ENCODE measurements at regions not wholly inside any gene's neighbourhood (a gene's known extent, or its start where the extent isn't known, plus 50 kb on each side); places are given as distances from the start of the nearest gene placed in this dataset.

DNA sequence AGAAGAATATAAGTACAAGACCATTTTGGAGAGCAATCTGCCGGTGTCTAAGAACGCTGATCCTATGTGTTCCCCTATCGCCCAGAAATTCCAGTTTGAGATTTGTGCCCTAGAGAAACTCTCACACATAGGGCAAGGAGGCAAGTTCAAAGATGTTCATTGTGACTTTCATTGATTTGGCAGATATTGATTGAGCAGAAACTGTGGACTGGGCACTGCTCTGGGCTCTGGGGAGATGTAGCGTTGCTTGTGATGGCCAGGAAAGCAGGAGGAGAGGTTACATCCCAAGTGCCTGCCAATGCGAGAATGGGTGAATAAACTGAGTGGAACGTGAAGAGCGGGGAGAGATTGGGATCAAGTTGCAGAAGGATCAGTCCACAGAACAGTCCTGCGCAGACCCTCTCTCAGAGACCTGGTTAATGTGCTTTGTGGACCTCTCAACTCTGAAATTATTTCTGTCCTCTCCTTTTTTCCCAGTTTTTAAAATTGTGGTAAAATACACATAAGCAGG, 123.9 kb upstream of the PEG3 start:
- 84% methylated on average over 8 of the region's 8 CpGs for WGBS, 2 donors
- Histone ChIP-seq H3K27ac (no peak overlapping the region), H3K27me3 (peaks cover 0 to 14% (median 0%) of the 10 kb centered on the region in 3 donors), H3K9me3 (peaks cover 0 to 4% (median 0%) of the 10 kb centered on the region in 4 donors), H3K4me1 (peaks cover 0 to 12% (median 10%) of the 10 kb centered on the region in 4 donors), H3K4me3 (no peak overlapping the region), H3K36me3 (no peaks in the 10 kb centered on the region)
- no peak for DNase-seq
- intact Hi-C loops (cut with DNase I) = no loop called here
- TF ChIP-seq, protein P1, sequence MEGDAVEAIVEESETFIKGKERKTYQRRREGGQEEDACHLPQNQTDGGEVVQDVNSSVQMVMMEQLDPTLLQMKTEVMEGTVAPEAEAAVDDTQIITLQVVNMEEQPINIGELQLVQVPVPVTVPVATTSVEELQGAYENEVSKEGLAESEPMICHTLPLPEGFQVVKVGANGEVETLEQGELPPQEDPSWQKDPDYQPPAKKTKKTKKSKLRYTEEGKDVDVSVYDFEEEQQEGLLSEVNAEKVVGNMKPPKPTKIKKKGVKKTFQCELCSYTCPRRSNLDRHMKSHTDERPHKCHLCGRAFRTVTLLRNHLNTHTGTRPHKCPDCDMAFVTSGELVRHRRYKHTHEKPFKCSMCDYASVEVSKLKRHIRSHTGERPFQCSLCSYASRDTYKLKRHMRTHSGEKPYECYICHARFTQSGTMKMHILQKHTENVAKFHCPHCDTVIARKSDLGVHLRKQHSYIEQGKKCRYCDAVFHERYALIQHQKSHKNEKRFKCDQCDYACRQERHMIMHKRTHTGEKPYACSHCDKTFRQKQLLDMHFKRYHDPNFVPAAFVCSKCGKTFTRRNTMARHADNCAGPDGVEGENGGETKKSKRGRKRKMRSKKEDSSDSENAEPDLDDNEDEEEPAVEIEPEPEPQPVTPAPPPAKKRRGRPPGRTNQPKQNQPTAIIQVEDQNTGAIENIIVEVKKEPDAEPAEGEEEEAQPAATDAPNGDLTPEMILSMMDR (IDR thresholded peaks at IDR 0.05) = no peak
- TF ChIP-seq POLR2AphosphoS5 (IDR thresholded peaks at IDR 0.05) (no peak), EP300 (IDR thresholded peaks at IDR 0.05) (no peak), POLR2A (IDR thresholded peaks at IDR 0.05) (no peak)

DNA sequence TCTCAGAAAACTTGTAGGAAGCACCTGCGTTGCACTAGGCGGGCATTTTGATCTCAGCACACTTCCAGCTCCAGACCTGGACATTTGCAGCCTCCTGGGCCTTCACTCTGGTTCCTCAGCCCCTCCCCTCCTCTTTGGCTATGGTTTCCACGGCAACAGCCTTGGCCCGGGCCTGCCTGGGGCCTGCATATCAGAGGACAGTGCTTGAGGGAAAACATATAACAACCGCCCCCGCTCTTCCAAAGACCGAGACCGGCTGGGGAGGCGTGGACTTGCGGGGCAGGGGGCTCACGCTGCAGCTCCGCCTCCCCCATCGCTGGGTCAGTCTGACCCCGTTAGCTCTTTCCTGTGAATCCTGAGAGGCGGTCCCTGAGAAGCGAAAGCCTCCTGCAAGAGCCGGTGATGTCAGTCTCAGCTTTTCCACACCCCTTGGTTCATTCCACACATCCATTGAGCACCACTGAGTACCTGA, 125.7 kb upstream of the PEG3 start:
- no peak overlapping the region for H3K4me3 ChIP-seq
- intact Hi-C loops (cut with DNase I) = loop anchor here (5.0 kb wide), 1 partner anchor 109 kb away; no protein-coding TSS in a partner anchor
- TF ChIP-seq EP300 (IDR thresholded peaks at IDR 0.05) (no peak), POLR2A (IDR thresholded peaks at IDR 0.05) (no peak), POLR2AphosphoS5 (IDR thresholded peaks at IDR 0.05) (no peak)
- TF ChIP-seq, protein P1 (IDR thresholded peaks at IDR 0.05) = no peak
- peaks cover 0 to 23% (median 20%) of the 10 kb centered on the region in 4 donors for H3K4me1 ChIP-seq
- peaks cover 0 to 4% (median 0%) of the 10 kb centered on the region in 4 donors for H3K9me3 ChIP-seq
- H3K27ac ChIP-seq = no peak overlapping the region
- no peak for DNase-seq
- peaks cover 0 to 14% (median 0%) of the 10 kb centered on the region in 3 donors for H3K27me3 ChIP-seq
- H3K36me3 ChIP-seq = no peaks in the 10 kb centered on the region
- 26 to 45% methylated on average over 17 of the region's 17 CpGs for WGBS, 2 donors

DNA sequence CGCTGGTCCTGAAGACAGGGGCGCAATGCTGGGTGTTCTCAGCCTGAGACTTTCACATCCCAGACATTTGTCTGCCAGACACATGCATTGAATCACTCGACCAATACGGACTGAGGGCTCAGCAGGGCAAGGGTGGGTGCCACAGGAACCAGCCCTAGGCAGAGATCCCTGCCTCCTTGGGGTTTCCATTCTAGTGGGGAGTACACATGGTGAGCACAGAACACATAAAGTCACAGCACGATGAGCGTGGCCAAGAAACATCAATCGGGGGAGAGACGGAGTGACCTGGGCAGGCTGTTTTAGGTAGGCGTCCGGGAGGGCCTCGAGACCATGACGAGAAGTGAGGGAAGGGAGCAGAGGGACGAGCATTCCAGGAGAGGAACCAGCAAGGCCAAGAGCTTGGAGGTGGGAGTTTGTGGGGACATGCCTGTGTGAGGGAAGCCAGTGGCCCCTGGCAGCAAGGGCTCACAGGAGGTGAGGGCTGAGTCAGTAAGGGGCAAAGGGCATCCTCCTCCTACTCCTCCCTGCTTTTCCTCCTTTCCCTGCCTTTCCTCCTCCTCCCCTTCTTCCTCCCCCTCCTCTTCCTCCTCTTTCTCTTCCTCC, 126.3 kb upstream of the PEG3 start:
- H3K27ac ChIP-seq = no peak overlapping the region
- H3K9me3 ChIP-seq = peaks cover 0 to 4% (median 0%) of the 10 kb centered on the region in 4 donors
- no peak for DNase-seq

DNA sequence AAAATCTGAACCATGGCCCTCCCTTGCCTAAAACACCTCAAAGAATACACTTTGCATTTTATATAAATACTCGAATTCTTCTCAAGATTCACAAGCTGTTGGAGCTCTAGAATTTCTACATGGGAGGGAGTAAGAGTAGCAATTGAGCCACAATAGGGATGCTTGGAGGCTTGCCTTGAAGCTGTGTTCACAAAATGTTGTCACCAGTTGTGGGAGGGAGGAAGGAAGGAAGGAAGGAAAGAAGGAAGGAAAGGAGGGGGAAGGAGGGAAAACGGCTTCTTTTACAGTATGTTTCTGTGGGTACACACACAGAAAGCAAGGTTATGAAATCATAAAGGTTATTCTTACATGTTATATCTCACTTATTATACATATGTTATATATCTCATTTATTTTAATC, 128.6 kb upstream of the PEG3 start:
- no peak for DNase-seq
- 39 to 54% methylated on average over 2 of the region's 2 CpGs for WGBS, 2 donors
- H3K9me3 ChIP-seq = peaks cover 0 to 4% (median 0%) of the 10 kb centered on the region in 4 donors
- H3K36me3 ChIP-seq = no peaks in the 10 kb centered on the region
- intact Hi-C loops (cut with DNase I) = loop anchor here (5.0 kb wide), 1 partner anchor 112 kb away; no protein-coding TSS in a partner anchor
- TF ChIP-seq POLR2A (IDR thresholded peaks at IDR 0.05) = no peak
- no peak for TF ChIP-seq EP300 (IDR thresholded peaks at IDR 0.05)
- TF ChIP-seq, protein P1 (IDR thresholded peaks at IDR 0.05) = no peak
- no peak for TF ChIP-seq POLR2AphosphoS5 (IDR thresholded peaks at IDR 0.05)
- peaks cover 0 to 23% (median 20%) of the 10 kb centered on the region in 4 donors for H3K4me1 ChIP-seq
- H3K4me3 ChIP-seq = no peak overlapping the region
- peaks cover 0 to 15% (median 0%) of the 10 kb centered on the region in 3 donors for H3K27me3 ChIP-seq
- peak overlapping the region in 3 of 4 donors; percentile 62 to 71 (median 67) for H3K27ac ChIP-seq

More for the DNA sequence above, 126.3 kb upstream of the PEG3 start:
- peaks cover 0 to 23% (median 20%) of the 10 kb centered on the region in 4 donors for H3K4me1 ChIP-seq
- H3K27me3 ChIP-seq = peaks cover 0 to 14% (median 0%) of the 10 kb centered on the region in 3 donors
- 85 to 86% methylated on average over 13 of the region's 13 CpGs for WGBS, 2 donors
- no peak overlapping the region for H3K4me3 ChIP-seq
- intact Hi-C loops (cut with DNase I) = loop anchor here (5.0 kb wide), 1 partner anchor 109 kb away; no protein-coding TSS in a partner anchor
- no peak for TF ChIP-seq POLR2A (IDR thresholded peaks at IDR 0.05)
- no peak for TF ChIP-seq POLR2AphosphoS5 (IDR thresholded peaks at IDR 0.05)
- TF ChIP-seq EP300 (IDR thresholded peaks at IDR 0.05) = no peak
- TF ChIP-seq, protein P1 (IDR thresholded peaks at IDR 0.05) = no peak
- H3K36me3 ChIP-seq = no peaks in the 10 kb centered on the region
